GM19463 (cell line): ENCODE measurements at regions not wholly inside any gene's neighbourhood (a gene's known extent, or its start where the extent isn't known, plus 50 kb on each side); places are given as distances from the start of the nearest gene placed in this dataset.

Source experiments
- ATAC-seq: cut with Tn5 transposase; IDR thresholded peaks from one replicate; pipeline ENCODE4 v1.9.1; 2021; ENCODE audit warnings: mild to moderate bottlenecking, moderate library complexity; ENCODE audit not compliant: unreplicated experiment

GRCh38 chr1:181142096-181142958, 53.8 kb downstream of the IER5 start:
- peak; percentile 72 for ATAC-seq

- no peak for ATAC-seq
Observed at GRCh38 chr1:181143102-181143859, 54.8 kb downstream of the IER5 start.

- ATAC-seq, result no peak
Observed at GRCh38 chr1:181144238-181144637, 55.7 kb downstream of the IER5 start.

- ATAC-seq, result no peak
Observed at GRCh38 chr1:181148636-181149035, 60.1 kb downstream of the IER5 start.

GRCh38 chr1:181149326-181150125, 61.0 kb downstream of the IER5 start:
- peak; percentile 61 for ATAC-seq

GRCh38 chr1:181150273-181150672, 61.8 kb downstream of the IER5 start:
- ATAC-seq, result no peak

- no peak for ATAC-seq
Observed at GRCh38 chr1:181150842-181151241, 62.3 kb downstream of the IER5 start.

- ATAC-seq, result peak; percentile 41
Observed at GRCh38 chr1:181151378-181152326, 63.2 kb downstream of the IER5 start.

GRCh38 chr1:181152892-181153633, 64.6 kb downstream of the IER5 start:
- peak; percentile 71 for ATAC-seq

GRCh38 chr1:181153634-181153961, 65.1 kb downstream of the IER5 start:
- no peak for ATAC-seq

GRCh38 chr1:181155339-181155738, 66.8 kb downstream of the IER5 start:
- no peak for ATAC-seq

GRCh38 chr1:181159451-181160140, 71.1 kb downstream of the IER5 start:
- peak; percentile 61 for ATAC-seq

- ATAC-seq, result no peak
Observed at GRCh38 chr1:181160322-181160721, 71.8 kb downstream of the IER5 start.

- no peak for ATAC-seq
Observed at GRCh38 chr1:181160998-181161870, 72.7 kb downstream of the IER5 start.

GRCh38 chr1:181163662-181164061, 75.2 kb downstream of the IER5 start:
- no peak for ATAC-seq

GRCh38 chr1:181166377-181167196, 78.1 kb downstream of the IER5 start:
- peak; percentile 95 for ATAC-seq

GRCh38 chr1:181169281-181169865, 80.9 kb downstream of the IER5 start:
- no peak for ATAC-seq
